DND-41 (cell line): ENCODE measurements at regions not wholly inside any gene's neighbourhood (a gene's known extent, or its start where the extent isn't known, plus 50 kb on each side); places are given as distances from the start of the nearest gene placed in this dataset.

Experiments used
- ATAC-seq: fragments of 200-7000 bp; cut with Tn5 transposase; 3 replicates; pipeline ENCODE4 v1.9.1; 2021; ENCODE audit warnings: low read depth; ENCODE audit not compliant: insufficient read depth
- DNase-seq: peaks from one replicate; pipeline ENCODE4 v3.0.0-alpha.2; 2020
- H2AFZ ChIP-seq: 2 replicates; pipeline ENCODE4 v1.6.0; 2012; ENCODE audit warnings: low read depth, low read length
- H3K27ac ChIP-seq: 2 replicates; pipeline ENCODE4 v1.5.1; 2012; ENCODE audit warnings: low read length, inconsistent platforms
- H3K27me3 ChIP-seq: fragments of 200-600 bp; sonication (generic); 2 replicates; pipeline ENCODE4 v1.6.0; 2012; ENCODE audit warnings: low read length, mild to moderate bottlenecking, inconsistent platforms; ENCODE audit not compliant: insufficient read depth, poor library complexity
- H3K36me3 ChIP-seq: 2 replicates; pipeline ENCODE4 v1.5.1; 2012; ENCODE audit warnings: low read length, inconsistent platforms; ENCODE audit not compliant: insufficient read depth
- H3K4me1 ChIP-seq: 2 replicates; pipeline ENCODE4 v1.5.1; 2012; ENCODE audit warnings: mild to moderate bottlenecking, low read length; ENCODE audit not compliant: insufficient read depth
- H3K4me2 ChIP-seq: 2 replicates; pipeline ENCODE4 v1.6.0; 2012; ENCODE audit warnings: mild to moderate bottlenecking, moderate library complexity, low read length, inconsistent platforms; ENCODE audit not compliant: insufficient read depth
- H3K4me3 ChIP-seq, 2 experiments: fragments of 200-600 bp in 1 of 2; shearing (Covaris generic) in 1 of 2; 2 replicates each; pipeline ENCODE4 v1.5.1; 2012 to 2016; ENCODE audit warnings: inconsistent platforms in 2 of 2, low read length in 2 of 2, mild to moderate bottlenecking in 2 of 2, low read depth in 1 of 2, moderate library complexity in 1 of 2
- H3K79me2 ChIP-seq: 2 replicates; pipeline ENCODE4 v1.6.0; 2012; ENCODE audit warnings: low read length, inconsistent platforms; ENCODE audit not compliant: insufficient read depth
- H3K9ac ChIP-seq: 2 replicates; pipeline ENCODE4 v1.6.0; 2012; ENCODE audit warnings: low read depth, mild to moderate bottlenecking, inconsistent platforms, low read length, moderate library complexity
- H3K9me3 ChIP-seq: 2 replicates; pipeline ENCODE4 v1.5.1; 2012; ENCODE audit warnings: low read length, moderate library complexity, mild to moderate bottlenecking, inconsistent platforms; ENCODE audit not compliant: insufficient read depth, severe bottlenecking
- H4K20me1 ChIP-seq: 2 replicates; pipeline ENCODE4 v1.6.0; 2012; ENCODE audit warnings: low read length; ENCODE audit not compliant: insufficient read depth
- CTCF ChIP-seq: IDR thresholded peaks from 2 replicates; pipeline ENCODE4 v1.5.1; 2012; ENCODE audit warnings: borderline replicate concordance, low read length, moderate library complexity, mild to moderate bottlenecking; ENCODE audit not compliant: poor library complexity, severe bottlenecking; ENCODE audit errors: extremely low read depth
- EZH2 ChIP-seq: IDR thresholded peaks from 3 replicates; pipeline ENCODE4 v1.6.1; 2012; ENCODE audit warnings: borderline replicate concordance, low read depth, mild to moderate bottlenecking, moderate library complexity, low read length, inconsistent platforms; ENCODE audit not compliant: severe bottlenecking

DNA sequence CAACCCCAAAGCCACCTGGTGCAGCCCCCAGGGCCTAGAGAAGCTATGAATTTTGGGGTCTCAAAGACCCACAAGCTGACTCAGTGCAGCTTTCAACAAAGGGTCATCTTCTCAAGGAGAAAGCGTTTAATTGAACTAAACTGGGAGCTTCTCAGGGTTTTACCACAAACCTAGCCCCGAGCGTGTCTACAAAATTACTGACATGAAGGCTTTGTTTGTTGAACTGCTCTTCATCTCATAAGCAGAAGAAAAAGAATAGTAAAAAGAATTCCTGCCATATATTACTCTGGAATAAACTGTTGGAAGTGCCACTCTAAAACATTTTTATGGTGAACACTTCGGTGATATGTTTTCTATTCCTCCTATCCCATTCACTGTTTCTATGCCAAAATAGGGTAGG, 50.8 kb upstream of the INCENP start:
- Histone ChIP-seq H3K9me3 (no peaks in the 10 kb centered on the region), H3K79me2 (no peaks in the 10 kb centered on the region), H3K4me1 (no peaks in the 10 kb centered on the region), H3K4me2 (no peak overlapping the region), H3K27me3 (no peaks in the 10 kb centered on the region), H2AFZ (no peak overlapping the region), H3K4me3 (no peak overlapping the region), H3K27ac (no peak overlapping the region), H4K20me1 (no peaks in the 10 kb centered on the region), H3K9ac (no peak overlapping the region), H3K36me3 (no peaks in the 10 kb centered on the region)
- DNase-seq (no peak), ATAC-seq (no peak)
- TF ChIP-seq CTCF (no peak), EZH2 (no peak)

DNA sequence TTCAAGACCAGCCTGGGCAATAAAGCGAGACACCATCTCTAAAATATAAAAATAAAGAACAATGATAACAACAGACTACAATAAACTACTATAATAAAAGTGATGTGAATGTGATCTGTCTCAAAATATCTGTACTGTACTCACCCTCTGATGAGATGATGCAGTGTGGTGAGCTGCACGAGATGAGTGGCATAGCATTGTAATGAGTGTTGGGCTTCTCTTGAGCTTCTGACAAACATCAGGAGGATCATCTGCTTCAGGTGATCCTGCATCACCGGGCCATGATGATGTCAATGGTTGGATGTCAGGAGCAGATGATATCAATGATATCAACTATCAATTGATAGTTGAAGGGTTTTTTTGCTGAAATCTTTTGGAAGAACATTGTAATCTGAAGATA, 52.4 kb upstream of the INCENP start:
- Histone ChIP-seq H3K27me3 (no peaks in the 10 kb centered on the region), H3K4me3 (no peak overlapping the region), H3K9ac (no peak overlapping the region), H3K4me2 (no peak overlapping the region), H3K9me3 (no peaks in the 10 kb centered on the region), H3K79me2 (no peaks in the 10 kb centered on the region), H3K4me1 (no peaks in the 10 kb centered on the region), H2AFZ (no peak overlapping the region), H3K36me3 (no peaks in the 10 kb centered on the region), H3K27ac (no peak overlapping the region), H4K20me1 (no peaks in the 10 kb centered on the region)
- ATAC-seq: no peak
- TF ChIP-seq EZH2 (no peak), CTCF (no peak)
- DNase-seq: no peak

- Histone ChIP-seq H4K20me1 (no peaks in the 10 kb centered on the region), H3K79me2 (no peaks in the 10 kb centered on the region), H3K9me3 (no peaks in the 10 kb centered on the region), H3K4me1 (no peaks in the 10 kb centered on the region), H3K9ac (no peak overlapping the region), H2AFZ (no peak overlapping the region), H3K36me3 (no peaks in the 10 kb centered on the region), H3K27ac (no peak overlapping the region), H3K4me2 (no peak overlapping the region), H3K27me3 (no peaks in the 10 kb centered on the region), H3K4me3 (no peak overlapping the region)
- TF ChIP-seq EZH2 (no peak), CTCF (no peak)
- DNase-seq (no peak), ATAC-seq (no peak)
Measured at GRCh38 chr11:62069986-62070919, 53.6 kb upstream of the INCENP start.
